ENCODE measurements at regions not wholly inside any gene's neighbourhood (a gene's known extent, or its start where the extent isn't known, plus 50 kb on each side); places are given as distances from the start of the nearest gene placed in this dataset.

DNA sequence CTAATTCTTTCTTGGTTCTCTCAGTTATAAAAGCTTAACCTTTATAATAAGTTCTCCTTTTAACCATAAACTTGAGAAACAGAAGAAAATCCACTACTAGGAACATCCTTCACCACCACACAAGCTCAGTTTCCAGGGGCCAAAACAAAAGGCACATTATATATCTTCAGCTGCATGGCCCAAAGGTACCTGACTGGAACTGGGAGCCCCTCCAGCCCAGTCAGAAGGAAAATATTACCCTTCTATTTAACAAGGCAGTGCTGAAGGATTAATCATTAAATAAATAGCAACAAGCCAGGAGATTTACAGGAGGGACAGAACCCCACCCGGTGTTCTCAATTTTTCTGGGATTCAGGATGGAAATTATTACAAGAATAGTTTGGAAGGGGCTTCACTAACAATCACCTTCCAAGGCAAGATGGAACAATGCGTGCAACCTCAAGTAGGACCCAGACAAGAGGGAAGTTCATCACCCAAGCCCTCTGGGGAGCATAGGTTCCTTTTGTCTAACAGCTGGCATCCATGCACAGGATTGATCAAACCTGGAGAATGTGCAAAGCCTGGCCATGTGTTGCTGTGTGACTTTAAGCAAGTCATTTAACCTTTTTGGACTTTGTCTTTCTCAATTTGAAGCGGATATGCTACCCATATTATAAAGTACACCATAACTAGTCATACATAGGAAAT, 159.6 kb upstream of the SETBP1 start:
- no peak for ATAC-seq
- TF ChIP-seq ZC3H10 (CRISPR knock-in tag; IDR thresholded peaks at IDR 0.05) (no peak), TOX (CRISPR knock-in tag; IDR thresholded peaks at IDR 0.05; ENCODE audit: borderline replicate concordance) (no peak), TCF4 (CRISPR knock-in tag; IDR thresholded peaks at IDR 0.05; ENCODE audit: borderline replicate concordance) (no peak), ARNTL (CRISPR knock-in tag; IDR thresholded peaks at IDR 0.05; ENCODE audit: borderline replicate concordance, low read depth) (no peak), OSR1 (CRISPR knock-in tag; IDR thresholded peaks at IDR 0.05) (no peak), ZNF70 (CRISPR knock-in tag; IDR thresholded peaks at IDR 0.05) (no peak), ESRRG (CRISPR knock-in tag; IDR thresholded peaks at IDR 0.05) (no peak), GLIS3 (CRISPR knock-in tag; IDR thresholded peaks at IDR 0.05) (no peak), PPARA (CRISPR knock-in tag; IDR thresholded peaks at IDR 0.05; ENCODE audit: borderline replicate concordance) (no peak), BACH2 (CRISPR knock-in tag; IDR thresholded peaks at IDR 0.05; ENCODE audit: borderline replicate concordance) (no peak), ZNF8 (CRISPR knock-in tag; IDR thresholded peaks at IDR 0.05) (no peak)
- TF ChIP-seq, protein P1, sequence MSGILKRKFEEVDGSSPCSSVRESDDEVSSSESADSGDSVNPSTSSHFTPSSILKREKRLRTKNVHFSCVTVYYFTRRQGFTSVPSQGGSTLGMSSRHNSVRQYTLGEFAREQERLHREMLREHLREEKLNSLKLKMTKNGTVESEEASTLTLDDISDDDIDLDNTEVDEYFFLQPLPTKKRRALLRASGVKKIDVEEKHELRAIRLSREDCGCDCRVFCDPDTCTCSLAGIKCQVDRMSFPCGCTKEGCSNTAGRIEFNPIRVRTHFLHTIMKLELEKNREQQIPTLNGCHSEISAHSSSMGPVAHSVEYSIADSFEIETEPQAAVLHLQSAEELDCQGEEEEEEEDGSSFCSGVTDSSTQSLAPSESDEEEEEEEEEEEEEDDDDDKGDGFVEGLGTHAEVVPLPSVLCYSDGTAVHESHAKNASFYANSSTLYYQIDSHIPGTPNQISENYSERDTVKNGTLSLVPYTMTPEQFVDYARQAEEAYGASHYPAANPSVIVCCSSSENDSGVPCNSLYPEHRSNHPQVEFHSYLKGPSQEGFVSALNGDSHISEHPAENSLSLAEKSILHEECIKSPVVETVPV (CRISPR knock-in tag; IDR thresholded peaks at IDR 0.05), result no peak
- TF ChIP-seq, protein P2, sequence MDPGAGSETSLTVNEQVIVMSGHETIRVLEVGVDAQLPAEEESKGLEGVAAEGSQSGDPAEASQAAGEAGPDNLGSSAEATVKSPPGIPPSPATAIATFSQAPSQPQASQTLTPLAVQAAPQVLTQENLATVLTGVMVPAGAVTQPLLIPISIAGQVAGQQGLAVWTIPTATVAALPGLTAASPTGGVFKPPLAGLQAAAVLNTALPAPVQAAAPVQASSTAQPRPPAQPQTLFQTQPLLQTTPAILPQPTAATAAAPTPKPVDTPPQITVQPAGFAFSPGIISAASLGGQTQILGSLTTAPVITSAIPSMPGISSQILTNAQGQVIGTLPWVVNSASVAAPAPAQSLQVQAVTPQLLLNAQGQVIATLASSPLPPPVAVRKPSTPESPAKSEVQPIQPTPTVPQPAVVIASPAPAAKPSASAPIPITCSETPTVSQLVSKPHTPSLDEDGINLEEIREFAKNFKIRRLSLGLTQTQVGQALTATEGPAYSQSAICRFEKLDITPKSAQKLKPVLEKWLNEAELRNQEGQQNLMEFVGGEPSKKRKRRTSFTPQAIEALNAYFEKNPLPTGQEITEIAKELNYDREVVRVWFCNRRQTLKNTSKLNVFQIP (CRISPR knock-in tag; IDR thresholded peaks at IDR 0.05; ENCODE audit: borderline replicate concordance, low read depth), result no peak

DNA sequence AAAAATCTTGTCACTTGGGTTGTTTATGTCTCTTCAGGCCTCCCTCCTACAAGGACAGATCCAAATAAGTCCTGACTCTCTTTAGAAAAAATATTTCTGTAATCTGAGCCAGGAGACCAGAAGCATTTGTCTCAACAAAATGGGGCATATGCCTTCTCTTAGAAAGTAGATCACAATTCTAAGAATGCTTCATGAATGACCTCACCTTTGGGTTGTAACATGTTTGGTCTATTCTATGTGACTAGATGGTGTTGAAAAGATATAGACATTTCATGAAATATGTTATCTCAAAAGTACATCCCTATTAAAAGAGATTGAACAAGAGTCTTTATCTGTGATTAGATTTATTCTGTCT, 159.0 kb upstream of the SETBP1 start:
- TF ChIP-seq ZNF70 (CRISPR knock-in tag; IDR thresholded peaks at IDR 0.05), result no peak
- TF ChIP-seq, protein P3, sequence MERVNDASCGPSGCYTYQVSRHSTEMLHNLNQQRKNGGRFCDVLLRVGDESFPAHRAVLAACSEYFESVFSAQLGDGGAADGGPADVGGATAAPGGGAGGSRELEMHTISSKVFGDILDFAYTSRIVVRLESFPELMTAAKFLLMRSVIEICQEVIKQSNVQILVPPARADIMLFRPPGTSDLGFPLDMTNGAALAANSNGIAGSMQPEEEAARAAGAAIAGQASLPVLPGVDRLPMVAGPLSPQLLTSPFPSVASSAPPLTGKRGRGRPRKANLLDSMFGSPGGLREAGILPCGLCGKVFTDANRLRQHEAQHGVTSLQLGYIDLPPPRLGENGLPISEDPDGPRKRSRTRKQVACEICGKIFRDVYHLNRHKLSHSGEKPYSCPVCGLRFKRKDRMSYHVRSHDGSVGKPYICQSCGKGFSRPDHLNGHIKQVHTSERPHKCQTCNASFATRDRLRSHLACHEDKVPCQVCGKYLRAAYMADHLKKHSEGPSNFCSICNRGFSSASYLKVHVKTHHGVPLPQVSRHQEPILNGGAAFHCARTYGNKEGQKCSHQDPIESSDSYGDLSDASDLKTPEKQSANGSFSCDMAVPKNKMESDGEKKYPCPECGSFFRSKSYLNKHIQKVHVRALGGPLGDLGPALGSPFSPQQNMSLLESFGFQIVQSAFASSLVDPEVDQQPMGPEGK (CRISPR knock-in tag; IDR thresholded peaks at IDR 0.05; ENCODE audit: borderline replicate concordance), result no peak
- no peak for TF ChIP-seq SNAI2 (CRISPR knock-in tag; IDR thresholded peaks at IDR 0.05)
- TF ChIP-seq ISL1 (CRISPR knock-in tag; IDR thresholded peaks at IDR 0.05), result no peak
- no peak for TF ChIP-seq TOX (CRISPR knock-in tag; IDR thresholded peaks at IDR 0.05; ENCODE audit: borderline replicate concordance)
- no peak for TF ChIP-seq GLIS3 (CRISPR knock-in tag; IDR thresholded peaks at IDR 0.05)
- no peak for TF ChIP-seq RARB (CRISPR knock-in tag; IDR thresholded peaks at IDR 0.05)
- no peak for TF ChIP-seq TCF4 (CRISPR knock-in tag; IDR thresholded peaks at IDR 0.05; ENCODE audit: borderline replicate concordance)
- TF ChIP-seq ARNTL (CRISPR knock-in tag; IDR thresholded peaks at IDR 0.05; ENCODE audit: borderline replicate concordance, low read depth), result no peak
- TF ChIP-seq ESRRG (CRISPR knock-in tag; IDR thresholded peaks at IDR 0.05), result no peak
- TF ChIP-seq ZC3H10 (CRISPR knock-in tag; IDR thresholded peaks at IDR 0.05), result no peak
- TF ChIP-seq PPARA (CRISPR knock-in tag; IDR thresholded peaks at IDR 0.05; ENCODE audit: borderline replicate concordance), result no peak
- TF ChIP-seq CSDC2 (CRISPR knock-in tag; IDR thresholded peaks at IDR 0.05), result no peak
- no peak for TF ChIP-seq OSR1 (CRISPR knock-in tag; IDR thresholded peaks at IDR 0.05)
- TF ChIP-seq, protein P1 (CRISPR knock-in tag; IDR thresholded peaks at IDR 0.05), result no peak
- TF ChIP-seq, protein P4, sequence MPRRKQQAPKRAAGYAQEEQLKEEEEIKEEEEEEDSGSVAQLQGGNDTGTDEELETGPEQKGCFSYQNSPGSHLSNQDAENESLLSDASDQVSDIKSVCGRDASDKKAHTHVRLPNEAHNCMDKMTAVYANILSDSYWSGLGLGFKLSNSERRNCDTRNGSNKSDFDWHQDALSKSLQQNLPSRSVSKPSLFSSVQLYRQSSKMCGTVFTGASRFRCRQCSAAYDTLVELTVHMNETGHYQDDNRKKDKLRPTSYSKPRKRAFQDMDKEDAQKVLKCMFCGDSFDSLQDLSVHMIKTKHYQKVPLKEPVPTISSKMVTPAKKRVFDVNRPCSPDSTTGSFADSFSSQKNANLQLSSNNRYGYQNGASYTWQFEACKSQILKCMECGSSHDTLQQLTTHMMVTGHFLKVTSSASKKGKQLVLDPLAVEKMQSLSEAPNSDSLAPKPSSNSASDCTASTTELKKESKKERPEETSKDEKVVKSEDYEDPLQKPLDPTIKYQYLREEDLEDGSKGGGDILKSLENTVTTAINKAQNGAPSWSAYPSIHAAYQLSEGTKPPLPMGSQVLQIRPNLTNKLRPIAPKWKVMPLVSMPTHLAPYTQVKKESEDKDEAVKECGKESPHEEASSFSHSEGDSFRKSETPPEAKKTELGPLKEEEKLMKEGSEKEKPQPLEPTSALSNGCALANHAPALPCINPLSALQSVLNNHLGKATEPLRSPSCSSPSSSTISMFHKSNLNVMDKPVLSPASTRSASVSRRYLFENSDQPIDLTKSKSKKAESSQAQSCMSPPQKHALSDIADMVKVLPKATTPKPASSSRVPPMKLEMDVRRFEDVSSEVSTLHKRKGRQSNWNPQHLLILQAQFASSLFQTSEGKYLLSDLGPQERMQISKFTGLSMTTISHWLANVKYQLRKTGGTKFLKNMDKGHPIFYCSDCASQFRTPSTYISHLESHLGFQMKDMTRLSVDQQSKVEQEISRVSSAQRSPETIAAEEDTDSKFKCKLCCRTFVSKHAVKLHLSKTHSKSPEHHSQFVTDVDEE (CRISPR knock-in tag; IDR thresholded peaks at IDR 0.05), result no peak
- peak; percentile 38; the same call in 1 of the 3 replicates for ATAC-seq

Data from SK-N-SH treated with all-trans-retinoic acid at 6 μM for 48 hours (cell line).